NCI-H2171 (cell line): ENCODE measurements at regions not wholly inside any gene's neighbourhood (a gene's known extent, or its start where the extent isn't known, plus 50 kb on each side); places are given as distances from the start of the nearest gene placed in this dataset.

Experiments used
- DNase-seq: peaks from one replicate; lab custom pipeline; 2025; lab: John Stamatoyannopoulos, UW

- no peak for DNase-seq
Measured at GRCh38 chr1:208907790-208908189, 663.6 kb upstream of the PLXNA2 start.

GRCh38 chr1:208909011-208909984, 665.1 kb upstream of the PLXNA2 start:
- no peak for DNase-seq

GRCh38 chr1:208910161-208910560, 666.0 kb upstream of the PLXNA2 start:
- DNase-seq = no peak

GRCh38 chr1:208917281-208917680, 666.2 kb upstream of the CAMK1G start:
- no peak for DNase-seq

- no peak for DNase-seq
Measured at GRCh38 chr1:208917723-208918122, 665.8 kb upstream of the CAMK1G start.

GRCh38 chr1:208918160-208918559, 665.4 kb upstream of the CAMK1G start:
- no peak for DNase-seq

GRCh38 chr1:208919371-208919770, 664.1 kb upstream of the CAMK1G start:
- no peak for DNase-seq

- DNase-seq = no peak
Measured at GRCh38 chr1:208921259-208921658, 662.3 kb upstream of the CAMK1G start.

- DNase-seq = no peak
Measured at GRCh38 chr1:208923456-208923855, 660.1 kb upstream of the CAMK1G start.

- no peak for DNase-seq
Measured at GRCh38 chr1:208923946-208924720, 659.4 kb upstream of the CAMK1G start.

GRCh38 chr1:208924928-208925327, 658.6 kb upstream of the CAMK1G start:
- DNase-seq = no peak

- no peak for DNase-seq
Measured at GRCh38 chr1:208928349-208929010, 655.0 kb upstream of the CAMK1G start.

GRCh38 chr1:208929575-208929974, 653.9 kb upstream of the CAMK1G start:
- no peak for DNase-seq

GRCh38 chr1:208931936-208932335, 651.6 kb upstream of the CAMK1G start:
- no peak for DNase-seq

- no peak for DNase-seq
Measured at GRCh38 chr1:208933984-208934525, 649.5 kb upstream of the CAMK1G start.

GRCh38 chr1:208934933-208935332, 648.6 kb upstream of the CAMK1G start:
- no peak for DNase-seq

GRCh38 chr1:208935517-208936187, 647.9 kb upstream of the CAMK1G start:
- no peak for DNase-seq

GRCh38 chr1:208939537-208940085, 643.9 kb upstream of the CAMK1G start:
- DNase-seq = no peak

- no peak for DNase-seq
Measured at GRCh38 chr1:208942394-208943130, 641.0 kb upstream of the CAMK1G start.

- no peak for DNase-seq
Measured at GRCh38 chr1:208943291-208943690, 640.2 kb upstream of the CAMK1G start.
